GM06990 (cell line): ENCODE measurements at regions not wholly inside any gene's neighbourhood (a gene's known extent, or its start where the extent isn't known, plus 50 kb on each side); places are given as distances from the start of the nearest gene placed in this dataset.

ENCODE experiments used
- DNase-seq: peaks from one replicate; pipeline ENCODE4 v3.0.0-alpha.2; 2011; ENCODE audit not compliant: insufficient read length; ENCODE audit errors: extremely low read depth
- H3K27me3 ChIP-seq: replicated peaks from 2 replicates; pipeline ENCODE4 v1.6.0; 2011; ENCODE audit warnings: low read length; ENCODE audit not compliant: control insufficient read depth, insufficient read depth
- H3K36me3 ChIP-seq: 2 replicates; pipeline ENCODE4 v1.5.1; 2011; ENCODE audit warnings: low read length; ENCODE audit not compliant: control insufficient read depth, insufficient read depth
- H3K4me3 ChIP-seq: replicated peaks from 2 replicates; pipeline ENCODE4 v1.5.1; 2011; ENCODE audit warnings: low read depth, mild to moderate bottlenecking, control low read depth, low read length
- CTCF ChIP-seq: IDR thresholded peaks from 2 replicates; pipeline ENCODE4 v1.5.1; 2011; ENCODE audit warnings: low read length, control low read depth, mild to moderate bottlenecking, inconsistent platforms; ENCODE audit not compliant: insufficient read depth, poor library complexity, severe bottlenecking

- no peak for TF ChIP-seq CTCF
- Histone ChIP-seq H3K27me3 (no peaks in the 10 kb centered on the region), H3K4me3 (no peak overlapping the region), H3K36me3 (no peaks in the 10 kb centered on the region)
- DNase-seq, result no peak
Measured at GRCh38 chr2:163008642-163009041, 170.1 kb upstream of the KCNH7 start.

- TF ChIP-seq CTCF, result no peak
- no peak overlapping the region for H3K4me3 ChIP-seq
- DNase-seq, result no peak
- no peaks in the 10 kb centered on the region for H3K36me3 ChIP-seq
- no peaks in the 10 kb centered on the region for H3K27me3 ChIP-seq
Measured at GRCh38 chr2:162994718-162995117, 156.2 kb upstream of the KCNH7 start.

DNA sequence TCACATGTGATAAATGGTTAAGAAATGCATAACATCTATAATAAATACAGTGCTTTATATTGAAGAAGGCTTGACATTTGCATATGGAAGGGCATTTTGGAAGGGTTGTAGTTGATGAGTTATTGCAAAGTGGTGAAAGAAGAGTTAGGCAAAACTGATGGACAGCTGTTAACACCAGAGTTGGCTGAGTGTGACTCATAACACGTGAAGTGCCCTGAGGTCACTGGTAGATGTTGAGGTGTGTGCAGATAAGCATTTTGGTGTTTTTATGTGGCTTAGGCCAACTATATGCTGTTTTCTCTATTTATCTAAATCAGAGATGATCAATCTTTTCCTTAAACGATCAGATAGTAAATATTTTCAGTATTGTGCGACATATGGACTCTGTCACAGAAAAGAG is 154.3 kb upstream of the KCNH7 start:
- TF ChIP-seq CTCF, result no peak
- H3K36me3 ChIP-seq, result no peaks in the 10 kb centered on the region

GRCh38 chr2:162989507-162989906 is 150.9 kb upstream of the KCNH7 start:
- TF ChIP-seq CTCF, result no peak
- Histone ChIP-seq H3K27me3 (no peaks in the 10 kb centered on the region), H3K36me3 (no peaks in the 10 kb centered on the region), H3K4me3 (no peak overlapping the region)
- DNase-seq, result no peak

More for the DNA sequence above, 154.3 kb upstream of the KCNH7 start:
- no peak for DNase-seq
- Histone ChIP-seq H3K4me3 (no peak overlapping the region), H3K27me3 (no peaks in the 10 kb centered on the region)

GRCh38 chr2:162974771-162975170 is 136.2 kb upstream of the KCNH7 start:
- Histone ChIP-seq H3K4me3 (no peak overlapping the region), H3K27me3 (no peaks in the 10 kb centered on the region), H3K36me3 (no peaks in the 10 kb centered on the region)
- no peak for DNase-seq
- no peak for TF ChIP-seq CTCF

- no peak for TF ChIP-seq CTCF
- H3K36me3 ChIP-seq, result no peaks in the 10 kb centered on the region
- DNase-seq, result no peak
- H3K4me3 ChIP-seq, result no peak overlapping the region
- no peaks in the 10 kb centered on the region for H3K27me3 ChIP-seq
Measured at GRCh38 chr2:162972383-162972782, 133.8 kb upstream of the KCNH7 start.
